ENCODE measurements at regions not wholly inside any gene's neighbourhood (a gene's known extent, or its start where the extent isn't known, plus 50 kb on each side); places are given as distances from the start of the nearest gene placed in this dataset.

GRCh38 chr18:56119681-56120080 lies 518.7 kb downstream of the TXNL1 start:
- ATAC-seq (no peak), DNase-seq (ENCODE audit: extremely low read depth in 1 of 4, low spot score in 3 of 4) (no peak), FAIRE-seq (no peak)
- Histone ChIP-seq H3K4me3 (no peak overlapping the region), H3K27me3 (ENCODE audit: control insufficient read depth in 2 of 2, insufficient read depth in 2 of 2, low read length in 2 of 2) (no peaks in the 10 kb centered on the region), H3K4me1 (replicated peaks in 1 of 2; ENCODE audit: control insufficient read depth in 2 of 2, insufficient read depth in 2 of 2, low read length in 2 of 2) (no peaks in the 10 kb centered on the region), H3K9ac (ENCODE audit: insufficient read depth in 1 of 2, low read depth in 2 of 2, low read length in 2 of 2) (no peak overlapping the region), H3K36me3 (ENCODE audit: control insufficient read depth, insufficient read depth, low read length) (no peaks in the 10 kb centered on the region), H3K9me3 (replicated peaks; ENCODE audit: control insufficient read depth, insufficient read depth, low read depth, low read length) (no peaks in the 10 kb centered on the region), H3K79me2 (ENCODE audit: control insufficient read depth, insufficient read depth, low read length) (no peaks in the 10 kb centered on the region), H3K9me1 (ENCODE audit: control insufficient read depth, insufficient read depth, low read length) (no peaks in the 10 kb centered on the region), H3K4me2 (ENCODE audit: insufficient read depth, low read length) (no peak overlapping the region), H3K27ac (ENCODE audit: extremely low read depth, low read depth, low read length) (no peak overlapping the region), H2AFZ (ENCODE audit: low read depth, low read length) (no peak overlapping the region), H4K20me1 (replicated peaks; ENCODE audit: control insufficient read depth, insufficient read depth, low read length) (no peaks in the 10 kb centered on the region)
- 6% methylated on average over 2 of the region's 4 CpGs for WGBS (ENCODE audit: insufficient coverage, low coverage, missing lambda C conversion rate)
- BruUV-seq (replicated peaks), result no TSS peak
- in situ Hi-C loops (cut with MboI) (no loop called here), intact Hi-C loops (cut with micrococcal nuclease) (no loop called here)
- ChIA-PET POLR2A (no interaction called here), CTCF (ENCODE audit: low intra/inter-chr PET ratio) (no interaction called here)
- TF ChIP-seq TOE1 (IDR thresholded peaks at IDR 0.05; ENCODE audit: borderline replicate concordance) (no peak), TOE1 (CRISPR knock-in tag; IDR thresholded peaks at IDR 0.05; ENCODE audit: borderline replicate concordance, low read depth) (no peak), SRF (CRISPR knock-in tag; IDR thresholded peaks at IDR 0.05) (no peak), USF1 (CRISPR knock-in tag; IDR thresholded peaks at IDR 0.05) (no peak), BCOR (IDR thresholded peaks at IDR 0.05) (no peak), CTBP1 (IDR thresholded peaks at IDR 0.05; ENCODE audit: borderline replicate concordance) (no peak), HMGXB4 (CRISPR knock-in tag; IDR thresholded peaks at IDR 0.05) (no peak), ARID3B (CRISPR knock-in tag; IDR thresholded peaks at IDR 0.05; ENCODE audit: borderline replicate concordance) (no peak), THRA (IDR thresholded peaks at IDR 0.05) (no peak), SRSF1 (IDR thresholded peaks at IDR 0.05; ENCODE audit: low read depth, low read length) (no peak), TAF15 (IDR thresholded peaks at IDR 0.05; ENCODE audit: low read depth, low read length) (no peak), GABPB1 (CRISPR knock-in tag; IDR thresholded peaks at IDR 0.05) (no peak), PRMT5 (CRISPR knock-in tag; IDR thresholded peaks at IDR 0.05) (no peak), ZBTB5 (IDR thresholded peaks at IDR 0.05) (no peak), ZNF253 (CRISPR knock-in tag; conservative IDR thresholded peaks at IDR 0.05) (no peak), ZNF780A (CRISPR knock-in tag; IDR thresholded peaks at IDR 0.05) (no peak)
